ENCODE measurements at regions not wholly inside any gene's neighbourhood (a gene's known extent, or its start where the extent isn't known, plus 50 kb on each side); places are given as distances from the start of the nearest gene placed in this dataset.

- H3K4me1 ChIP-seq (ENCODE audit: insufficient read depth, low read length, poor library complexity, severe bottlenecking): no peaks in the 10 kb centered on the region
- BruUV-seq (replicated peaks): no TSS peak
- no peak overlapping the region for H3K27ac ChIP-seq (ENCODE audit: low read depth, low read length, poor library complexity, severe bottlenecking)
- H3K79me2 ChIP-seq (ENCODE audit: insufficient read depth, low read depth, low read length): no peaks in the 10 kb centered on the region
- intact Hi-C loops (cut with micrococcal nuclease; ENCODE audit: unreplicated experiment): no loop called here
- H3K9me2 ChIP-seq (ENCODE audit: insufficient read depth, low read length): no peaks in the 10 kb centered on the region
- no peaks in the 10 kb centered on the region for H3K9me3 ChIP-seq (ENCODE audit: low read length)
- H3K4me3 ChIP-seq (ENCODE audit: low read depth, low read length, poor library complexity, severe bottlenecking): no peak overlapping the region
- H2AFZ ChIP-seq (ENCODE audit: low read length): no peak overlapping the region
- H3K36me3 ChIP-seq (ENCODE audit: insufficient read depth, low read length): no peaks in the 10 kb centered on the region
- ChIA-PET POLR2A (interaction anchor here (0.6 kb wide), 1 partner anchor 1865 kb away, joined by 3 read pairs; no protein-coding TSS in a partner anchor), CTCF (ENCODE audit: unreplicated experiment) (no interaction called here)
- DNase-seq (ENCODE audit: low spot score): no peak
- H3K4me2 ChIP-seq (ENCODE audit: low read length): no peak overlapping the region
- no peaks in the 10 kb centered on the region for H4K20me1 ChIP-seq (ENCODE audit: insufficient read depth, low read length)
- TF ChIP-seq CTCF (conservative IDR thresholded peaks at IDR 0.05; ENCODE audit: low read length) (no peak), EZH2phosphoT487 (IDR thresholded peaks at IDR 0.05; ENCODE audit: borderline replicate concordance, low read depth, low read length) (no peak)
Observed at GRCh38 chr7:113633073-113633472, 285.7 kb downstream of the PPP1R3A start.

- Histone ChIP-seq H3K4me2 (ENCODE audit: low read length) (no peak overlapping the region), H3K9me2 (ENCODE audit: insufficient read depth, low read length) (no peaks in the 10 kb centered on the region), H3K79me2 (ENCODE audit: insufficient read depth, low read depth, low read length) (no peaks in the 10 kb centered on the region), H4K20me1 (ENCODE audit: insufficient read depth, low read length) (no peaks in the 10 kb centered on the region), H3K4me1 (ENCODE audit: insufficient read depth, low read length, poor library complexity, severe bottlenecking) (no peaks in the 10 kb centered on the region), H3K36me3 (ENCODE audit: insufficient read depth, low read length) (no peaks in the 10 kb centered on the region), H3K4me3 (ENCODE audit: low read depth, low read length, poor library complexity, severe bottlenecking) (no peak overlapping the region), H3K27ac (ENCODE audit: low read depth, low read length, poor library complexity, severe bottlenecking) (no peak overlapping the region), H2AFZ (ENCODE audit: low read length) (no peak overlapping the region), H3K9me3 (ENCODE audit: low read length) (no peaks in the 10 kb centered on the region)
- BruUV-seq (replicated peaks): no TSS peak
- no peak for DNase-seq (ENCODE audit: low spot score)
- intact Hi-C loops (cut with micrococcal nuclease; ENCODE audit: unreplicated experiment): no loop called here
- CTCF ChIA-PET (ENCODE audit: unreplicated experiment): no interaction called here
- TF ChIP-seq EZH2phosphoT487 (IDR thresholded peaks at IDR 0.05; ENCODE audit: borderline replicate concordance, low read depth, low read length): no peak
- TF ChIP-seq CTCF (conservative IDR thresholded peaks at IDR 0.05; ENCODE audit: low read length): no peak
- POLR2A ChIA-PET: no interaction called here
Observed at GRCh38 chr7:113628948-113629847, 289.6 kb downstream of the PPP1R3A start.

Data from OCI-LY7 (cell line).